ENCODE measurements at regions not wholly inside any gene's neighbourhood (a gene's known extent, or its start where the extent isn't known, plus 50 kb on each side); places are given as distances from the start of the nearest gene placed in this dataset.

GRCh38 chr13:107790397-107790796 is 424.9 kb downstream of the LIG4 start:
- no peak for TF ChIP-seq CTCF (IDR thresholded peaks at IDR 0.05)
- no peak for TF ChIP-seq POLR2A (IDR thresholded peaks at IDR 0.05)
